ENCODE measurements at regions not wholly inside any gene's neighbourhood (a gene's known extent, or its start where the extent isn't known, plus 50 kb on each side); places are given as distances from the start of the nearest gene placed in this dataset.

DNA sequence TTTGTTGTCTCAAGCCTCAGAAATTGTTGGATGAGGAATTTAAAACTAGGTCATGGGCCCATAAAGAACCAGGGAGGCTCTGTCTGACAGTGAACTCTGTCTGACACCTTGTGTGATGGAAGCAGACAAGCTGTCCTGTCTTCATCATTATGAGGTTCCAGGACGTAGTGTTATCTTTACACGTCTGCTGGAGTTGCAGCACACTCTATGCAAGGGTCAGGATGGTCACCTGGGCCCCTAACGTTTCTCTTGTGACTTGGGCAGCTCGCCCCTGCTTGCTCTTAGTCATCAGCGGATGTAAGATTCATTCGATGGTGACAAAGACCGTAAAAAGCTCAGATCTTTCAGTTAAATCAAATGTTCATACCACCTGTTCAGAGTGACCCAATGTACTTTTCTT, 92.0 kb upstream of the ADGRG2 start:
- no peak for TF ChIP-seq YY1 (tag by site-specific recombination; IDR thresholded peaks at IDR 0.05)
- no peak for TF ChIP-seq KLF16 (tag by site-specific recombination; IDR thresholded peaks at IDR 0.05)
- no peak for TF ChIP-seq CTCF (tag by site-specific recombination; IDR thresholded peaks at IDR 0.05)
- TF ChIP-seq ZNF660 (tag by site-specific recombination; IDR thresholded peaks at IDR 0.05), result no peak
- TF ChIP-seq ZNF416 (tag by site-specific recombination; IDR thresholded peaks at IDR 0.05), result no peak
- TF ChIP-seq, protein P1, sequence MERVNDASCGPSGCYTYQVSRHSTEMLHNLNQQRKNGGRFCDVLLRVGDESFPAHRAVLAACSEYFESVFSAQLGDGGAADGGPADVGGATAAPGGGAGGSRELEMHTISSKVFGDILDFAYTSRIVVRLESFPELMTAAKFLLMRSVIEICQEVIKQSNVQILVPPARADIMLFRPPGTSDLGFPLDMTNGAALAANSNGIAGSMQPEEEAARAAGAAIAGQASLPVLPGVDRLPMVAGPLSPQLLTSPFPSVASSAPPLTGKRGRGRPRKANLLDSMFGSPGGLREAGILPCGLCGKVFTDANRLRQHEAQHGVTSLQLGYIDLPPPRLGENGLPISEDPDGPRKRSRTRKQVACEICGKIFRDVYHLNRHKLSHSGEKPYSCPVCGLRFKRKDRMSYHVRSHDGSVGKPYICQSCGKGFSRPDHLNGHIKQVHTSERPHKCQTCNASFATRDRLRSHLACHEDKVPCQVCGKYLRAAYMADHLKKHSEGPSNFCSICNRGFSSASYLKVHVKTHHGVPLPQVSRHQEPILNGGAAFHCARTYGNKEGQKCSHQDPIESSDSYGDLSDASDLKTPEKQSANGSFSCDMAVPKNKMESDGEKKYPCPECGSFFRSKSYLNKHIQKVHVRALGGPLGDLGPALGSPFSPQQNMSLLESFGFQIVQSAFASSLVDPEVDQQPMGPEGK (tag by site-specific recombination; IDR thresholded peaks at IDR 0.05), result no peak
- TF ChIP-seq ZNF830 (tag by site-specific recombination; IDR thresholded peaks at IDR 0.05; ENCODE audit: low read depth), result no peak
- no peak for TF ChIP-seq ZNF423 (tag by site-specific recombination; IDR thresholded peaks at IDR 0.05)
- TF ChIP-seq ZNF10 (tag by site-specific recombination; IDR thresholded peaks at IDR 0.05), result no peak
- TF ChIP-seq ZNF114 (tag by site-specific recombination; IDR thresholded peaks at IDR 0.05), result no peak
- TF ChIP-seq, protein P2, sequence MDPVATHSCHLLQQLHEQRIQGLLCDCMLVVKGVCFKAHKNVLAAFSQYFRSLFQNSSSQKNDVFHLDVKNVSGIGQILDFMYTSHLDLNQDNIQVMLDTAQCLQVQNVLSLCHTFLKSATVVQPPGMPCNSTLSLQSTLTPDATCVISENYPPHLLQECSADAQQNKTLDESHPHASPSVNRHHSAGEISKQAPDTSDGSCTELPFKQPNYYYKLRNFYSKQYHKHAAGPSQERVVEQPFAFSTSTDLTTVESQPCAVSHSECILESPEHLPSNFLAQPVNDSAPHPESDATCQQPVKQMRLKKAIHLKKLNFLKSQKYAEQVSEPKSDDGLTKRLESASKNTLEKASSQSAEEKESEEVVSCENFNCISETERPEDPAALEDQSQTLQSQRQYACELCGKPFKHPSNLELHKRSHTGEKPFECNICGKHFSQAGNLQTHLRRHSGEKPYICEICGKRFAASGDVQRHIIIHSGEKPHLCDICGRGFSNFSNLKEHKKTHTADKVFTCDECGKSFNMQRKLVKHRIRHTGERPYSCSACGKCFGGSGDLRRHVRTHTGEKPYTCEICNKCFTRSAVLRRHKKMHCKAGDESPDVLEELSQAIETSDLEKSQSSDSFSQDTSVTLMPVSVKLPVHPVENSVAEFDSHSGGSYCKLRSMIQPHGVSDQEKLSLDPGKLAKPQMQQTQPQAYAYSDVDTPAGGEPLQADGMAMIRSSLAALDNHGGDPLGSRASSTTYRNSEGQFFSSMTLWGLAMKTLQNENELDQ (tag by site-specific recombination; IDR thresholded peaks at IDR 0.05; ENCODE audit: low read depth), result no peak
- no peak for TF ChIP-seq ZBTB21 (tag by site-specific recombination; IDR thresholded peaks at IDR 0.05)
- TF ChIP-seq, protein P3, sequence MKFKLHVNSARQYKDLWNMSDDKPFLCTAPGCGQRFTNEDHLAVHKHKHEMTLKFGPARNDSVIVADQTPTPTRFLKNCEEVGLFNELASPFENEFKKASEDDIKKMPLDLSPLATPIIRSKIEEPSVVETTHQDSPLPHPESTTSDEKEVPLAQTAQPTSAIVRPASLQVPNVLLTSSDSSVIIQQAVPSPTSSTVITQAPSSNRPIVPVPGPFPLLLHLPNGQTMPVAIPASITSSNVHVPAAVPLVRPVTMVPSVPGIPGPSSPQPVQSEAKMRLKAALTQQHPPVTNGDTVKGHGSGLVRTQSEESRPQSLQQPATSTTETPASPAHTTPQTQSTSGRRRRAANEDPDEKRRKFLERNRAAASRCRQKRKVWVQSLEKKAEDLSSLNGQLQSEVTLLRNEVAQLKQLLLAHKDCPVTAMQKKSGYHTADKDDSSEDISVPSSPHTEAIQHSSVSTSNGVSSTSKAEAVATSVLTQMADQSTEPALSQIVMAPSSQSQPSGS (tag by site-specific recombination; IDR thresholded peaks at IDR 0.05; ENCODE audit: low read depth), result no peak
